T-helper 1 cell treated with Interleukin-12 subunit alpha and Interleukin-12 subunit beta and Interleukin-4 antibody, amounts not matched to agents 30 ng/mL and 1 ng/mL, for 36 hours (primary cell): ENCODE measurements at regions not wholly inside any gene's neighbourhood (a gene's known extent, or its start where the extent isn't known, plus 50 kb on each side); places are given as distances from the start of the nearest gene placed in this dataset.
"Not testable (repeated sequence)": the region's sequence is repeated elsewhere in the genome, so short reads cannot be mapped to it uniquely, and the experiment has no call there.

Source experiments
- intact Hi-C: fragments of 100-400 bp; cut with micrococcal nuclease; formaldehyde crosslinking; loops from one replicate; pipeline ENCODE4 v1.15.1; 2024

GRCh38 chr21:35511696-35512162, 462.6 kb upstream of the RUNX1 start:
- intact Hi-C loops = no loop called here

- intact Hi-C loops = no loop called here
These were observed 462.0 kb upstream of the RUNX1 start for GRCh38 chr21:35510957-35511695.

- intact Hi-C loops = no loop called here
These were observed 461.2 kb upstream of the RUNX1 start for GRCh38 chr21:35510294-35510693.

- intact Hi-C loops = loop anchor here (5.0 kb wide), 1 partner anchor 617 kb away; no protein-coding TSS in a partner anchor
These were observed 460.1 kb upstream of the RUNX1 start for GRCh38 chr21:35509001-35509704.

GRCh38 chr21:35508139-35508888, 459.2 kb upstream of the RUNX1 start:
- intact Hi-C loops = loop anchor here (1.0 to 5.0 kb wide), 2 partner anchors 457 to 616 kb away; no protein-coding TSS in a partner anchor

- intact Hi-C loops = loop anchor here (2.0 to 5.0 kb wide), 2 partner anchors 615 to 762 kb away; no protein-coding TSS in a partner anchor
These were observed 458.2 kb upstream of the RUNX1 start for GRCh38 chr21:35507181-35507759.

- intact Hi-C loops = loop anchor here (2.0 to 5.0 kb wide), 2 partner anchors 614 to 762 kb away; no protein-coding TSS in a partner anchor
These were observed 457.7 kb upstream of the RUNX1 start for GRCh38 chr21:35506771-35507170.

- intact Hi-C loops = loop anchor here (2.0 to 5.0 kb wide), 2 partner anchors 614 to 762 kb away; no protein-coding TSS in a partner anchor
These were observed 457.2 kb upstream of the RUNX1 start for GRCh38 chr21:35506352-35506751.

- intact Hi-C loops = loop anchor here (5.0 kb wide), 1 partner anchor 613 kb away; no protein-coding TSS in a partner anchor
These were observed 455.9 kb upstream of the RUNX1 start for GRCh38 chr21:35504951-35505466.

GRCh38 chr21:35504277-35504676, 455.2 kb upstream of the RUNX1 start:
- intact Hi-C loops = no loop called here

- intact Hi-C loops = loop anchor here (2.0 kb wide), 1 partner anchor 27 kb away; no protein-coding TSS in a partner anchor
These were observed 454.6 kb upstream of the RUNX1 start for GRCh38 chr21:35503671-35504070.

GRCh38 chr21:35502821-35503220, 453.7 kb upstream of the RUNX1 start:
- intact Hi-C loops = loop anchor here (2.0 kb wide), 1 partner anchor 26 kb away; no protein-coding TSS in a partner anchor

GRCh38 chr21:35497522-35497921, 448.4 kb upstream of the RUNX1 start:
- intact Hi-C loops = not testable (repeated sequence)

- intact Hi-C loops = no loop called here
These were observed 443.0 kb upstream of the RUNX1 start for GRCh38 chr21:35491920-35492678.

- intact Hi-C loops = no loop called here
These were observed 442.0 kb upstream of the RUNX1 start for GRCh38 chr21:35491114-35491513.

- intact Hi-C loops = no loop called here
These were observed 440.4 kb upstream of the RUNX1 start for GRCh38 chr21:35489389-35489980.

- intact Hi-C loops = no loop called here
These were observed 439.8 kb upstream of the RUNX1 start for GRCh38 chr21:35488946-35489345.

- intact Hi-C loops = no loop called here
These were observed 436.3 kb upstream of the RUNX1 start for GRCh38 chr21:35485364-35485763.

- intact Hi-C loops = no loop called here
These were observed 435.7 kb upstream of the RUNX1 start for GRCh38 chr21:35484851-35485250.

- intact Hi-C loops = no loop called here
These were observed 434.9 kb upstream of the RUNX1 start for GRCh38 chr21:35484032-35484431.
